ENCODE measurements at regions not wholly inside any gene's neighbourhood (a gene's known extent, or its start where the extent isn't known, plus 50 kb on each side); places are given as distances from the start of the nearest gene placed in this dataset.

DNA sequence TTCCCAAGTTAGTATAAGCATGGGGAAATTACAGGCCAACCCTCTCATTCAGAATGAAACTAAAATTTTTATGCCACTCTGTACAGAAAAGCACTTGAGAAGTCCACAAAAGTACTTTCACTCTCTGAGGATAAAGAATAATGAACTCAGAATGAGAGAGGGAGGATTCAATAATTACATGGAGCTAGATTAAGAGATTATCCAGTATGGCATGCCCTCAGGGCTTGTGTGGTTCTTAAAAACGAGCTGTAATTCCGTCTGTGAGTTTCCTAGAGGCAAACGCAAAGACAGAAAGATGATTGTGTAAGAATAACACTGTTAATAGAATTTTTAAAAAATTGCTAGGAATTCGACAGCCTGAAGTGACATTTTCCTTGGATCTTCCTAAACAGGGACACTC is 126.8 kb upstream of the PTCH1 start (continued):
- no peak for TF ChIP-seq NR1H2 (CRISPR knock-in tag; IDR thresholded peaks at IDR 0.05)
- TF ChIP-seq, protein P1, sequence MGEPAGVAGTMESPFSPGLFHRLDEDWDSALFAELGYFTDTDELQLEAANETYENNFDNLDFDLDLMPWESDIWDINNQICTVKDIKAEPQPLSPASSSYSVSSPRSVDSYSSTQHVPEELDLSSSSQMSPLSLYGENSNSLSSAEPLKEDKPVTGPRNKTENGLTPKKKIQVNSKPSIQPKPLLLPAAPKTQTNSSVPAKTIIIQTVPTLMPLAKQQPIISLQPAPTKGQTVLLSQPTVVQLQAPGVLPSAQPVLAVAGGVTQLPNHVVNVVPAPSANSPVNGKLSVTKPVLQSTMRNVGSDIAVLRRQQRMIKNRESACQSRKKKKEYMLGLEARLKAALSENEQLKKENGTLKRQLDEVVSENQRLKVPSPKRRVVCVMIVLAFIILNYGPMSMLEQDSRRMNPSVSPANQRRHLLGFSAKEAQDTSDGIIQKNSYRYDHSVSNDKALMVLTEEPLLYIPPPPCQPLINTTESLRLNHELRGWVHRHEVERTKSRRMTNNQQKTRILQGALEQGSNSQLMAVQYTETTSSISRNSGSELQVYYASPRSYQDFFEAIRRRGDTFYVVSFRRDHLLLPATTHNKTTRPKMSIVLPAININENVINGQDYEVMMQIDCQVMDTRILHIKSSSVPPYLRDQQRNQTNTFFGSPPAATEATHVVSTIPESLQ (CRISPR knock-in tag; IDR thresholded peaks at IDR 0.05) = no peak
- no peak for TF ChIP-seq PRDM15 (CRISPR knock-in tag; IDR thresholded peaks at IDR 0.05)
- TF ChIP-seq ZNF512 (CRISPR knock-in tag; IDR thresholded peaks at IDR 0.05; ENCODE audit: borderline replicate concordance) = no peak

DNA sequence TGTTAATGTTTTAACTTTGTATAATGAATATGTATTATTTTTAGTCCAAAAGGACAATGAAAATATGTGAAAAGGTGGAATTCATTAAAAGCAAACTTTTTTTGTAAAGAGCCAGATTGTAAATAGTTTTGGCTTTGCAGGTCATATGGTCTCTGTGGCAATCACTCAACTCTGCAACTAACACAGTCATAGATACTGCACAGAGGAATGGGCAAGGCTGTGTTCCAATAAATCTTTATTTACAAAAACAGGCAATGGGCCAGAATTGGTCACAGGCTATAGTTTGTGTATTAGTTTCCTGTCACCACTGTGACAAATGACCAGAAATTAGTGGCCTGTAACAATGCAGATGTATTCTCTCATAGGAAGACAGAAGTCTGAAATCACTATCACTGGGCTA is 125.4 kb upstream of the PTCH1 start:
- POLR2A ChIA-PET = no interaction called here
- no peak overlapping the region for H3K4me3 Mint-ChIP-seq
- no peak for DNase-seq (ENCODE audit: low spot score)
- TF ChIP-seq E2F1 (CRISPR knock-in tag; IDR thresholded peaks at IDR 0.05) (no peak), NR2C2 (CRISPR knock-in tag; IDR thresholded peaks at IDR 0.05) (no peak), ZNF532 (CRISPR knock-in tag; IDR thresholded peaks at IDR 0.05; ENCODE audit: borderline replicate concordance) (no peak), NFE2L1 (CRISPR knock-in tag; IDR thresholded peaks at IDR 0.05) (no peak), ZNF416 (CRISPR knock-in tag; IDR thresholded peaks at IDR 0.05) (no peak), RORB (CRISPR knock-in tag; IDR thresholded peaks at IDR 0.05) (no peak), TCF7 (CRISPR knock-in tag; IDR thresholded peaks at IDR 0.05; ENCODE audit: low read depth) (no peak), ZNF263 (CRISPR knock-in tag; IDR thresholded peaks at IDR 0.05; ENCODE audit: low read depth) (no peak), STAT6 (CRISPR knock-in tag; conservative IDR thresholded peaks at IDR 0.05; ENCODE audit: low read depth) (no peak), ZNF317 (CRISPR knock-in tag; IDR thresholded peaks at IDR 0.05; ENCODE audit: borderline replicate concordance, low read depth) (no peak), ZNF219 (CRISPR knock-in tag; IDR thresholded peaks at IDR 0.05; ENCODE audit: borderline replicate concordance) (no peak)
- TF ChIP-seq, protein P2, sequence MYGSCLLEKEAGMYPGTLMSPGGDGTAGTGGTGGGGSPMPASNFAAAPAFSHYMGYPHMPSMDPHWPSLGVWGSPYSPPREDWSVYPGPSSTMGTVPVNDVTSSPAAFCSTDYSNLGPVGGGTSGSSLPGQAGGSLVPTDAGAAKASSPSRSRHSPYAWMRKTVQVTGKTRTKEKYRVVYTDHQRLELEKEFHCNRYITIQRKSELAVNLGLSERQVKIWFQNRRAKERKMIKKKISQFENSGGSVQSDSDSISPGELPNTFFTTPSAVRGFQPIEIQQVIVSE (CRISPR knock-in tag; IDR thresholded peaks at IDR 0.05; ENCODE audit: borderline replicate concordance) = no peak
- TF ChIP-seq, protein P3, sequence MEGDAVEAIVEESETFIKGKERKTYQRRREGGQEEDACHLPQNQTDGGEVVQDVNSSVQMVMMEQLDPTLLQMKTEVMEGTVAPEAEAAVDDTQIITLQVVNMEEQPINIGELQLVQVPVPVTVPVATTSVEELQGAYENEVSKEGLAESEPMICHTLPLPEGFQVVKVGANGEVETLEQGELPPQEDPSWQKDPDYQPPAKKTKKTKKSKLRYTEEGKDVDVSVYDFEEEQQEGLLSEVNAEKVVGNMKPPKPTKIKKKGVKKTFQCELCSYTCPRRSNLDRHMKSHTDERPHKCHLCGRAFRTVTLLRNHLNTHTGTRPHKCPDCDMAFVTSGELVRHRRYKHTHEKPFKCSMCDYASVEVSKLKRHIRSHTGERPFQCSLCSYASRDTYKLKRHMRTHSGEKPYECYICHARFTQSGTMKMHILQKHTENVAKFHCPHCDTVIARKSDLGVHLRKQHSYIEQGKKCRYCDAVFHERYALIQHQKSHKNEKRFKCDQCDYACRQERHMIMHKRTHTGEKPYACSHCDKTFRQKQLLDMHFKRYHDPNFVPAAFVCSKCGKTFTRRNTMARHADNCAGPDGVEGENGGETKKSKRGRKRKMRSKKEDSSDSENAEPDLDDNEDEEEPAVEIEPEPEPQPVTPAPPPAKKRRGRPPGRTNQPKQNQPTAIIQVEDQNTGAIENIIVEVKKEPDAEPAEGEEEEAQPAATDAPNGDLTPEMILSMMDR (IDR thresholded peaks at IDR 0.05) = no peak

More for the DNA sequence above, 125.4 kb upstream of the PTCH1 start:
- Mint-ChIP-seq H3K36me3 (no peaks in the 10 kb centered on the region; the same call in 1 of the 2 replicates), H3K4me1 (no peaks in the 10 kb centered on the region), H3K9me3 (peaks cover 18% of the 10 kb centered on the region), H3K27ac (no peak overlapping the region), H3K27me3 (ENCODE audit: low read depth) (no peaks in the 10 kb centered on the region; the same call in 1 of the 2 replicates)
- ATAC-seq = no peak
- CTCF ChIA-PET = no interaction called here

Measured in WTC11 (cell line).